HCT116 (cell line): ENCODE measurements at regions not wholly inside any gene's neighbourhood (a gene's known extent, or its start where the extent isn't known, plus 50 kb on each side); places are given as distances from the start of the nearest gene placed in this dataset.

Source experiments
- ATAC-seq: fragments of 200-7000 bp; cut with Tn5 transposase; 2 replicates; pipeline ENCODE4 v1.9.1; 2020; ENCODE audit warnings: mild to moderate bottlenecking, moderate library complexity
- BruUV-seq: library from RNA; stranded (reverse); fragments of 400-500 nt; replicated peaks from 2 replicates; lab custom pipeline; 2021; lab: Mats Ljungman, UMichigan
- CTCF ChIA-PET: fragments of 300-600 bp; sonication (Branson Sonifier 250); formaldehyde crosslinking; loops from one replicate; lab custom pipeline; 2021; ENCODE audit warnings: antibody characterized with exemption; lab: Charles Lee
- POLR2A ChIA-PET: fragments of 300-600, 350-600 bp; sonication (Branson Sonifier 250); formaldehyde crosslinking; loops from one replicate; lab custom pipeline; 2021; ENCODE audit warnings: antibody characterized with exemption; lab: Charles Lee
- RAD21 ChIA-PET, 2 experiments: fragments of 300-600 bp; sonication (Branson Sonifier 250); formaldehyde crosslinking; loops; one replicate each; lab custom pipeline; 2023; ENCODE audit warnings: low total read pairs in 2 of 2; ENCODE audit not compliant: uncharacterized antibody in 2 of 2, unreplicated experiment in 2 of 2, low non-redundant PET in 1 of 2; lab: Charles Lee
- DNase-seq: peaks from one replicate; pipeline ENCODE4 v3.0.0-alpha.2; 2010; ENCODE audit warnings: low read depth, low spot score
- H2AFZ ChIP-seq: fragments of 200-600 bp; shearing (Covaris generic), sonication (generic); 2 replicates; pipeline ENCODE4 v1.6.1; 2017; ENCODE audit warnings: low read depth, mixed run types, mixed read lengths, antibody characterized with exemption, low read length; ENCODE audit not compliant: poor library complexity, severe bottlenecking
- H3K27ac ChIP-seq: 2 replicates; pipeline ENCODE4 v1.5.1; 2012; ENCODE audit warnings: low read depth, low read length
- H3K27me3 ChIP-seq: fragments of 200-600 bp; sonication (generic); 2 replicates; pipeline ENCODE4 v1.6.1; 2016; ENCODE audit warnings: mixed run types, low read length, mixed read lengths; ENCODE audit not compliant: insufficient read depth
- H3K36me3 ChIP-seq, 2 experiments: fragments of 200-500 bp in 1 of 2; fragments of 200-600 bp in 1 of 2; sonication (Bioruptor generic) in 1 of 2; sonication (generic) in 1 of 2; 2 replicates each; pipeline versions ENCODE4 v1.5.1 to v1.6.1; 2014 to 2016; ENCODE audit warnings: low read length in 2 of 2, inconsistent platforms in 1 of 2, mixed read lengths in 1 of 2, mixed run types in 1 of 2; ENCODE audit not compliant: insufficient read depth in 2 of 2, control insufficient read depth in 1 of 2
- H3K4me1 ChIP-seq, 2 experiments: fragments of 200-600 bp in 1 of 2; sonication (generic) in 1 of 2; 2 replicates each; pipeline versions ENCODE4 v1.5.1 to v1.6.1; 2012 to 2017; ENCODE audit warnings: low read length in 2 of 2, inconsistent platforms in 1 of 2, mild to moderate bottlenecking in 1 of 2, mixed read lengths in 1 of 2, mixed run types in 1 of 2, moderate library complexity in 1 of 2; ENCODE audit not compliant: insufficient read depth in 2 of 2, control insufficient read depth in 1 of 2
- H3K4me2 ChIP-seq: fragments of 200-600 bp; sonication (generic); 2 replicates; pipeline ENCODE4 v1.6.1; 2017; ENCODE audit warnings: mixed run types, low read length, mixed read lengths
- H3K4me3 ChIP-seq, 2 experiments: fragments of 200-600 bp in 1 of 2; sonication (generic) in 1 of 2; replicated peaks in 1 of 2; 2 replicates each; pipeline ENCODE4 v1.5.1; 2011 to 2016; ENCODE audit warnings: low read length in 2 of 2, control low read depth in 1 of 2, low read depth in 1 of 2, mild to moderate bottlenecking in 1 of 2, mixed read lengths in 1 of 2, mixed run types in 1 of 2
- H3K79me2 ChIP-seq: fragments of 200-600 bp; sonication (generic); 2 replicates; pipeline ENCODE4 v1.6.1; 2017; ENCODE audit warnings: mild to moderate bottlenecking, mixed run types, low read length, moderate library complexity, mixed read lengths; ENCODE audit not compliant: insufficient read depth
- H3K9ac ChIP-seq: fragments of 200-600 bp; sonication (generic); 2 replicates; pipeline ENCODE4 v1.6.1; 2016; ENCODE audit warnings: low read length, mixed read lengths
- H3K9me2 ChIP-seq: fragments of 200-600 bp; sonication (generic), shearing (Covaris generic); 2 replicates; pipeline ENCODE4 v1.6.1; 2017; ENCODE audit warnings: mixed run types, mild to moderate bottlenecking, moderate library complexity; ENCODE audit not compliant: insufficient read depth
- H3K9me3 ChIP-seq, 2 experiments: fragments of 200-500 bp in 1 of 2; fragments of 200-600 bp in 1 of 2; sonication (Bioruptor generic) in 1 of 2; sonication (generic) in 1 of 2; 2 replicates each; pipeline ENCODE4 v1.6.1; 2014 to 2017; ENCODE audit warnings: low read length in 2 of 2, mixed read lengths in 2 of 2, inconsistent platforms in 1 of 2, low read depth in 1 of 2, mild to moderate bottlenecking in 1 of 2, mixed run types in 1 of 2, moderate library complexity in 1 of 2; ENCODE audit not compliant: control insufficient read depth in 1 of 2, insufficient read depth in 1 of 2
- H4K20me1 ChIP-seq: fragments of 200-600 bp; sonication (generic), shearing (Covaris generic); 2 replicates; pipeline ENCODE4 v1.6.1; 2017; ENCODE audit warnings: mixed run types, mild to moderate bottlenecking, moderate library complexity; ENCODE audit not compliant: insufficient read depth
- CBX3 ChIP-seq: IDR thresholded peaks from 2 replicates; pipeline ENCODE4 v1.6.1; 2012; ENCODE audit warnings: low read depth
- CEBPB ChIP-seq: IDR thresholded peaks from 2 replicates; pipeline ENCODE4 v1.6.1; 2012; ENCODE audit warnings: low read depth
- CTCF ChIP-seq, 3 experiments: fragments of 200-600 bp in 1 of 3; sonication (generic) in 1 of 3; IDR thresholded peaks in 2 of 3; conservative IDR thresholded peaks in 1 of 3; 2 replicates each; pipeline ENCODE4 v1.5.1; 2012 to 2017; ENCODE audit warnings: low read depth in 2 of 3, low read length in 2 of 3, antibody characterized with exemption in 1 of 3, borderline replicate concordance in 1 of 3, control low read depth in 1 of 3, mild to moderate bottlenecking in 1 of 3, mixed read lengths in 1 of 3, mixed run types in 1 of 3, moderate library complexity in 1 of 3; ENCODE audit not compliant: insufficient read depth in 1 of 3
- EGR1 ChIP-seq: IDR thresholded peaks from 2 replicates; pipeline ENCODE4 v1.6.1; 2012; ENCODE audit warnings: low read depth
- ELF1 ChIP-seq: IDR thresholded peaks from 2 replicates; pipeline ENCODE4 v1.6.1; 2012; ENCODE audit warnings: low read depth, borderline replicate concordance
- FOSL1 ChIP-seq: IDR thresholded peaks from 2 replicates; pipeline ENCODE4 v1.6.1; 2012; ENCODE audit warnings: low read depth
- JUND ChIP-seq: IDR thresholded peaks from 2 replicates; pipeline ENCODE4 v1.6.1; 2012
- POLR2A ChIP-seq: IDR thresholded peaks from 2 replicates; pipeline ENCODE4 v1.7.0; 2011; ENCODE audit warnings: borderline replicate concordance; ENCODE audit not compliant: insufficient read depth, insufficient read length; ENCODE audit errors: extremely low read depth
- REST ChIP-seq: IDR thresholded peaks from 2 replicates; pipeline ENCODE4 v1.6.1; 2012; ENCODE audit warnings: low read depth
- SIN3A ChIP-seq: IDR thresholded peaks from 2 replicates; pipeline ENCODE4 v1.6.1; 2012; ENCODE audit warnings: low read depth
- SRF ChIP-seq: IDR thresholded peaks from 2 replicates; pipeline ENCODE4 v1.6.1; 2012; ENCODE audit warnings: low read depth
- TCF7L2 ChIP-seq: IDR thresholded peaks from 2 replicates; pipeline ENCODE4 v1.7.0; 2011; ENCODE audit warnings: borderline replicate concordance, inconsistent platforms; ENCODE audit not compliant: insufficient read depth, insufficient read length; ENCODE audit errors: extremely low read depth
- YY1 ChIP-seq: IDR thresholded peaks from 2 replicates; pipeline ENCODE4 v1.6.1; 2011; ENCODE audit warnings: low read length, low read depth, moderate library complexity, mild to moderate bottlenecking; ENCODE audit not compliant: insufficient replicate concordance; ENCODE audit errors: extremely low read depth
- ZBTB33 ChIP-seq: IDR thresholded peaks from 2 replicates; pipeline ENCODE4 v1.6.1; 2011; ENCODE audit warnings: mild to moderate bottlenecking, low read length, moderate library complexity; ENCODE audit not compliant: insufficient replicate concordance; ENCODE audit errors: extremely low read depth
- intact Hi-C: fragments of 100-400 bp; cut with micrococcal nuclease; formaldehyde crosslinking; loops from 2 replicates; pipeline ENCODE4 v1.10.0; 2022

GRCh38 chr2:100218552-100218951 is 76.2 kb upstream of the AFF3 start:
- TF ChIP-seq ZBTB33 (no peak), YY1 (no peak)
- ATAC-seq (no peak), DNase-seq (no peak)
- Histone ChIP-seq H4K20me1 (no peaks in the 10 kb centered on the region), H3K36me3 (no peaks in the 10 kb centered on the region), H3K27ac (no peak overlapping the region), H3K4me1 (no peaks in the 10 kb centered on the region), H3K79me2 (no peaks in the 10 kb centered on the region), H3K4me3 (no peak overlapping the region), H3K9me3 (no peaks in the 10 kb centered on the region), H2AFZ (no peak overlapping the region), H3K4me2 (no peak overlapping the region), H3K9ac (no peak overlapping the region), H3K27me3 (peaks cover 11% of the 10 kb centered on the region; the same call in 1 of the 2 replicates), H3K9me2 (no peaks in the 10 kb centered on the region)
- intact Hi-C loops, result no loop called here
- ChIA-PET RAD21 (no interaction called here), POLR2A (no interaction called here), CTCF (no interaction called here)
- no TSS peak for BruUV-seq

- POLR2A ChIA-PET, result no interaction called here
- no peaks in the 10 kb centered on the region for H4K20me1 ChIP-seq
- H3K4me3 ChIP-seq, result no peak overlapping the region
- BruUV-seq, result no TSS peak
- H3K79me2 ChIP-seq, result no peaks in the 10 kb centered on the region
- H3K4me1 ChIP-seq, result no peaks in the 10 kb centered on the region
- CTCF ChIA-PET, result no interaction called here
- H3K9ac ChIP-seq, result no peak overlapping the region
- ATAC-seq (no peak), DNase-seq (no peak)
- no peak overlapping the region for H2AFZ ChIP-seq
- no peaks in the 10 kb centered on the region for H3K36me3 ChIP-seq
- H3K4me2 ChIP-seq, result no peak overlapping the region
- RAD21 ChIA-PET, result no interaction called here
- intact Hi-C loops, result no loop called here
- no peak overlapping the region for H3K27ac ChIP-seq
- no peaks in the 10 kb centered on the region for H3K9me3 ChIP-seq
- H3K9me2 ChIP-seq, result no peaks in the 10 kb centered on the region
- H3K27me3 ChIP-seq, result 0 out of 2 replicates have a peak, but pooled peaks cover 3% of the 10 kb centered on the region
- TF ChIP-seq CEBPB (no peak), REST (no peak), POLR2A (no peak), CBX3 (no peak), EGR1 (no peak), JUND (no peak), TCF7L2 (no peak), SIN3A (no peak), ELF1 (no peak), CTCF (IDR thresholded peaks at IDR 0.05 in 2 of 3, conservative IDR thresholded peaks at IDR 0.05 in 1 of 3; ENCODE audit: borderline replicate concordance in 1 of 3, insufficient read depth in 1 of 3, low read depth in 2 of 3, low read length in 2 of 3) (no peak), SRF (no peak), FOSL1 (no peak)
These were observed 74.9 kb upstream of the AFF3 start for GRCh38 chr2:100217323-100217722.
